Psoas muscle (tissue), 7 donors: ENCODE measurements at regions not wholly inside any gene's neighbourhood (a gene's known extent, or its start where the extent isn't known, plus 50 kb on each side); places are given as distances from the start of the nearest gene placed in this dataset.

ENCODE experiments used
- ATAC-seq, 4 donors: fragments of 200-7000 bp; cut with Tn5 transposase; one replicate each; pipeline ENCODE4 v1.9.1; 2020; ENCODE audit warnings: moderate library complexity in 3 of 4, mild to moderate bottlenecking in 2 of 4
- DNase-seq, 2 donors: peaks; one replicate each; pipeline ENCODE4 v3.0.0-alpha.2; 2020
- H3K27ac ChIP-seq: fragments of 200-600 bp; one replicate; pipeline ENCODE4 v1.8.0; 2022
- H3K27me3 ChIP-seq, 3 donors: fragments of 200-600 bp in 1 of 3; one replicate each; pipeline versions ENCODE4 v1.6.1 to v1.8.0; 2013 to 2022; ENCODE audit warnings: low read length in 2 of 3, mild to moderate bottlenecking in 2 of 3, moderate library complexity in 1 of 3; ENCODE audit not compliant: insufficient read depth in 3 of 3
- H3K36me3 ChIP-seq, 2 donors: fragments of 200-600 bp in 1 of 2; one replicate each; pipeline versions ENCODE4 v1.6.1 to v1.8.0; 2013 to 2022; ENCODE audit warnings: low read depth in 1 of 2, mild to moderate bottlenecking in 1 of 2, moderate library complexity in 1 of 2; ENCODE audit not compliant: insufficient read depth in 1 of 2
- H3K4me1 ChIP-seq: fragments of 200-600 bp; one replicate; pipeline ENCODE4 v1.8.0; 2022
- H3K4me3 ChIP-seq: fragments of 200-600 bp; one replicate; pipeline ENCODE4 v1.8.0; 2022; ENCODE audit warnings: mild to moderate bottlenecking
- H3K9me3 ChIP-seq: fragments of 200-600 bp; one replicate; pipeline ENCODE4 v1.8.0; 2022
- CTCF ChIP-seq: fragments of 200-600 bp; IDR thresholded peaks from one replicate; pipeline ENCODE4 v1.8.0; 2022; ENCODE audit warnings: antibody characterized with exemption
- WGBS, 3 donors: extraction: QIAGEN DNeasy Blood & Tissue Kit; methylation state at CpG; one replicate each; pipeline versions ENCODE4 v1.1.6 to v1.1.7; 2013; 5-methylcytosine and 5-hydroxymethylcytosine counted together
- intact Hi-C, 2 donors: fragments of 100-400 bp; cut with DNase I; formaldehyde crosslinking; loops; one replicate each; pipeline versions ENCODE4 v1.11.0 to v1.14.2; 2022
- donor health status: healthy with polysubstance abuse.
- donor health status: DM: no; HTN: no; CAD: no; lungs with moderate emphysema.
- donor health status: Bipolar disorder and iron deficiency.
- donor health status: healthy.
- donor health status: DM: yes; HTN: yes; CAD: no.
- donor health status: DM: no; HTN: no; CAD: no.
- donor health status: DM: yes; HTN: yes; CAD: no.

GRCh38 chr19:31575846-31576335 lies 226.7 kb upstream of the TSHZ3 start:
- H3K36me3 ChIP-seq, result no peaks in the 10 kb centered on the region
- WGBS, 3 donors, result 77 to 79% (median 79%) methylated on average over 11 of the region's 11 CpGs
- H3K27me3 ChIP-seq, result no peaks in the 10 kb centered on the region
- no peaks in the 10 kb centered on the region for H3K4me1 ChIP-seq
- DNase-seq, result no peak
- TF ChIP-seq CTCF, result no peak
- no peaks in the 10 kb centered on the region for H3K9me3 ChIP-seq
- no peak overlapping the region for H3K27ac ChIP-seq
- intact Hi-C loops, result no loop called here
- ATAC-seq, result no peak
- H3K4me3 ChIP-seq, result no peak overlapping the region

GRCh38 chr19:31578326-31578725 lies 229.1 kb upstream of the TSHZ3 start:
- no peak for TF ChIP-seq CTCF
- intact Hi-C loops, result no loop called here
- H3K4me3 ChIP-seq, result no peak overlapping the region
- WGBS, 3 donors, result 82 to 92% (median 87%) methylated on average over 3 of the region's 3 CpGs
- no peak for ATAC-seq
- H3K27ac ChIP-seq, result no peak overlapping the region
- H3K4me1 ChIP-seq, result no peaks in the 10 kb centered on the region
- no peaks in the 10 kb centered on the region for H3K9me3 ChIP-seq
- no peaks in the 10 kb centered on the region for H3K27me3 ChIP-seq
- no peak for DNase-seq
- H3K36me3 ChIP-seq, result no peaks in the 10 kb centered on the region

GRCh38 chr19:31583148-31583547 lies 233.9 kb upstream of the TSHZ3 start:
- Histone ChIP-seq H3K36me3 (no peaks in the 10 kb centered on the region), H3K4me1 (no peaks in the 10 kb centered on the region), H3K4me3 (no peak overlapping the region), H3K27me3 (no peaks in the 10 kb centered on the region), H3K27ac (no peak overlapping the region), H3K9me3 (no peaks in the 10 kb centered on the region)
- ATAC-seq (no peak), DNase-seq (no peak)
- intact Hi-C loops, result no loop called here
- TF ChIP-seq CTCF, result no peak
- WGBS, 3 donors, result 52 to 80% (median 71%) methylated on average over 1 of the region's 1 CpG

- 73 to 82% (median 78%) methylated on average over 3 of the region's 3 CpGs for WGBS, 3 donors
- H3K4me3 ChIP-seq, result no peak overlapping the region
- no peaks in the 10 kb centered on the region for H3K4me1 ChIP-seq
- no peak for TF ChIP-seq CTCF
- no peak for ATAC-seq
- no peak for DNase-seq
- no peaks in the 10 kb centered on the region for H3K36me3 ChIP-seq
- no peaks in the 10 kb centered on the region for H3K9me3 ChIP-seq
- no peak overlapping the region for H3K27ac ChIP-seq
- no peaks in the 10 kb centered on the region for H3K27me3 ChIP-seq
- intact Hi-C loops, result no loop called here
Observed at GRCh38 chr19:31586282-31586681, 237.0 kb upstream of the TSHZ3 start.

GRCh38 chr19:31589109-31589508 lies 239.9 kb upstream of the TSHZ3 start:
- Histone ChIP-seq H3K27me3 (no peaks in the 10 kb centered on the region), H3K4me3 (no peak overlapping the region), H3K36me3 (no peaks in the 10 kb centered on the region), H3K9me3 (no peaks in the 10 kb centered on the region), H3K27ac (no peak overlapping the region), H3K4me1 (no peaks in the 10 kb centered on the region)
- DNase-seq, result no peak
- no peak for ATAC-seq
- intact Hi-C loops, result no loop called here
- TF ChIP-seq CTCF, result no peak
- 79 to 83% (median 82%) methylated on average over 7 of the region's 7 CpGs for WGBS, 3 donors
